ENCODE measurements at regions not wholly inside any gene's neighbourhood (a gene's known extent, or its start where the extent isn't known, plus 50 kb on each side); places are given as distances from the start of the nearest gene placed in this dataset.
"Not testable (repeated sequence)": the region's sequence is repeated elsewhere in the genome, so short reads cannot be mapped to it uniquely, and the experiment has no call there.

GRCh38 chr1:89436856-89437255 is 73.0 kb downstream of the GBP6 start:
- H3K4me3 Mint-ChIP-seq, result no peak overlapping the region
- no peaks in the 10 kb centered on the region for H3K4me1 Mint-ChIP-seq
- Histone ChIP-seq H4K5ac (ENCODE audit: insufficient read length, low read depth, low read length) (no peak overlapping the region), H2BK120ac (ENCODE audit: low read depth, low read length, poor library complexity, severe bottlenecking) (no peak overlapping the region), H4K8ac (replicated peaks; ENCODE audit: insufficient read length, low read depth, low read length) (no peak overlapping the region), H2AFZ (ENCODE audit: low read length) (no peak overlapping the region), H3K79me1 (ENCODE audit: insufficient read depth, low read depth, low read length, poor library complexity, severe bottlenecking) (no peaks in the 10 kb centered on the region), H2BK15ac (ENCODE audit: low read depth, low read length) (no peak overlapping the region), H3K23me2 (ENCODE audit: insufficient read length, low read depth, low read length, poor library complexity, severe bottlenecking) (no peaks in the 10 kb centered on the region), H4K20me1 (ENCODE audit: control insufficient read depth, insufficient read depth, insufficient read length) (no peaks in the 10 kb centered on the region), H2BK12ac (ENCODE audit: insufficient read length, low read depth, low read length) (no peak overlapping the region), H2BK5ac (ENCODE audit: insufficient read length, low read length) (no peak overlapping the region), H3K4me2 (ENCODE audit: insufficient read depth, insufficient read length, low read length) (no peak overlapping the region), H3K27ac (ENCODE audit: insufficient read length, low read depth, low read length) (no peak overlapping the region), H3K18ac (ENCODE audit: insufficient read length, low read depth, low read length) (no peak overlapping the region), H3K14ac (ENCODE audit: insufficient read depth, low read length) (no peak overlapping the region), H3K4ac (ENCODE audit: low read depth, low read length) (no peak overlapping the region), H2BK20ac (ENCODE audit: low read depth, low read length, poor library complexity, severe bottlenecking) (no peak overlapping the region), H3K79me2 (ENCODE audit: insufficient read depth, low read length) (no peaks in the 10 kb centered on the region), H3K4me1 (ENCODE audit: insufficient read depth, low read length) (no peaks in the 10 kb centered on the region), H3K9ac (ENCODE audit: extremely low read depth, insufficient read length, low read length) (no peak overlapping the region), H3T11ph (ENCODE audit: low read length) (no peak overlapping the region), H4K91ac (ENCODE audit: insufficient read length, low read depth, low read length) (no peak overlapping the region), H3K9me3 (ENCODE audit: control insufficient read depth, low read depth, low read length) (no peaks in the 10 kb centered on the region), H3K27me3 (ENCODE audit: insufficient read depth, low read length) (no peaks in the 10 kb centered on the region), H3K23ac (ENCODE audit: insufficient read length, low read depth, low read length) (no peak overlapping the region), H3K56ac (ENCODE audit: insufficient read length, low read depth, low read length) (no peak overlapping the region), H2AK5ac (ENCODE audit: insufficient read length, low read length) (no peak overlapping the region)
- no CpG with 5 or more reads among the region's 7 CpGs for WGBS (ENCODE audit: extremely low coverage, insufficient read length, low lambda C conversion rate)
- peaks cover 7% of the 10 kb centered on the region for H3K27me3 Mint-ChIP-seq (ENCODE audit: low read depth)
- no peak for TF ChIP-seq CTCF (conservative IDR thresholded peaks at IDR 0.05)
- H3K9me3 Mint-ChIP-seq, result peaks cover 20 to 29% of the 10 kb centered on the region in 2 experiments
- no peak overlapping the region for H3K27ac Mint-ChIP-seq
- H3K36me3 Mint-ChIP-seq (ENCODE audit: insufficient read depth in 1 of 3, low read depth in 3 of 3), result peaks cover 4 to 10% (median 10%) of the 10 kb centered on the region in 3 experiments; a peak in 6 of 7 replicates
- no peak for DNase-seq

GRCh38 chr1:89438301-89438700 is 74.4 kb downstream of the GBP6 start:
- H3K23me2 ChIP-seq (ENCODE audit: insufficient read length, low read depth, low read length, poor library complexity, severe bottlenecking); H2BK5ac ChIP-seq (ENCODE audit: insufficient read length, low read length); H3K56ac ChIP-seq (ENCODE audit: insufficient read length, low read depth, low read length); H4K5ac ChIP-seq (ENCODE audit: insufficient read length, low read depth, low read length); H3K4me1 ChIP-seq (ENCODE audit: insufficient read depth, low read length); H3K4ac ChIP-seq (ENCODE audit: low read depth, low read length); H3K79me2 ChIP-seq (ENCODE audit: insufficient read depth, low read length); H3K4me3 Mint-ChIP-seq; H2BK12ac ChIP-seq (ENCODE audit: insufficient read length, low read depth, low read length); H2AFZ ChIP-seq (ENCODE audit: low read length); H2BK120ac ChIP-seq (ENCODE audit: low read depth, low read length, poor library complexity, severe bottlenecking); H3K23ac ChIP-seq (ENCODE audit: insufficient read length, low read depth, low read length); H3K4me2 ChIP-seq (ENCODE audit: insufficient read depth, insufficient read length, low read length); H2BK20ac ChIP-seq (ENCODE audit: low read depth, low read length, poor library complexity, severe bottlenecking); H3T11ph ChIP-seq (ENCODE audit: low read length); H4K8ac ChIP-seq (replicated peaks; ENCODE audit: insufficient read length, low read depth, low read length); H3K27ac ChIP-seq (ENCODE audit: insufficient read length, low read depth, low read length); H3K14ac ChIP-seq (ENCODE audit: insufficient read depth, low read length); H3K18ac ChIP-seq (ENCODE audit: insufficient read length, low read depth, low read length); H3K27ac Mint-ChIP-seq; H3K27me3 Mint-ChIP-seq (ENCODE audit: low read depth); H2AK5ac ChIP-seq (ENCODE audit: insufficient read length, low read length); H3K9me3 ChIP-seq (ENCODE audit: control insufficient read depth, low read depth, low read length); H2BK15ac ChIP-seq (ENCODE audit: low read depth, low read length); DNase-seq; H4K20me1 ChIP-seq (ENCODE audit: control insufficient read depth, insufficient read depth, insufficient read length); H3K27me3 ChIP-seq (ENCODE audit: insufficient read depth, low read length); H4K91ac ChIP-seq (ENCODE audit: insufficient read length, low read depth, low read length); H3K9ac ChIP-seq (ENCODE audit: extremely low read depth, insufficient read length, low read length); H3K79me1 ChIP-seq (ENCODE audit: insufficient read depth, low read depth, low read length, poor library complexity, severe bottlenecking); H3K4me1 Mint-ChIP-seq: not testable (repeated sequence)
- Mint-ChIP-seq H3K9me3 (peaks cover 20 to 32% of the 10 kb centered on the region in 2 experiments), H3K36me3 (ENCODE audit: insufficient read depth in 1 of 3, low read depth in 3 of 3) (peaks cover 4 to 13% (median 10%) of the 10 kb centered on the region in 3 experiments)
- WGBS (ENCODE audit: extremely low coverage, insufficient read length, low lambda C conversion rate), result no CpG with 5 or more reads among the region's 5 CpGs

Data from H9 (cell line).